Dermis blood vessel endothelial cell (primary cell): ENCODE measurements at regions not wholly inside any gene's neighbourhood (a gene's known extent, or its start where the extent isn't known, plus 50 kb on each side); places are given as distances from the start of the nearest gene placed in this dataset.
"Not testable (repeated sequence)": the region's sequence is repeated elsewhere in the genome, so short reads cannot be mapped to it uniquely, and the experiment has no call there.

ENCODE experiments used
- DNase-seq: peaks from one replicate; pipeline ENCODE4 v3.0.0; 2010

DNA sequence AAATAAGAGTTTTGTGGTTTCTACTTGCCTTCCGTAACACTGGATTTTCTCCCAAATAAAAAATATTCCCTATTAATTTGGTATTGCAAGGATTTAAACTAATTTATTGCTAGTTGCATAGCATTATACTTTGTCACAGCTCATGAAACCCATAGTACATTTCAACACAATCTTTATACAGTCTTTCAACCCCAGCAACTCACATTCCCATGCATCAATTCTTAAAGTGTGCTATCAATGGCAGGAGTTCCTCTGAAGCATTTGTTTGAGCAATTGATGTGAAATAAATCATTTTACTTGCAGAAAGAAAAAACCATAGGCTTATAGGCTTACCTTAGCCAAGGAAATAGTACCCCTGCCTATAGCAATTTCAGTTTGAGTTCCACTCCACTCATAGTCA, 251.9 kb downstream of the PAPSS1 start:
- no peak for DNase-seq

DNA sequence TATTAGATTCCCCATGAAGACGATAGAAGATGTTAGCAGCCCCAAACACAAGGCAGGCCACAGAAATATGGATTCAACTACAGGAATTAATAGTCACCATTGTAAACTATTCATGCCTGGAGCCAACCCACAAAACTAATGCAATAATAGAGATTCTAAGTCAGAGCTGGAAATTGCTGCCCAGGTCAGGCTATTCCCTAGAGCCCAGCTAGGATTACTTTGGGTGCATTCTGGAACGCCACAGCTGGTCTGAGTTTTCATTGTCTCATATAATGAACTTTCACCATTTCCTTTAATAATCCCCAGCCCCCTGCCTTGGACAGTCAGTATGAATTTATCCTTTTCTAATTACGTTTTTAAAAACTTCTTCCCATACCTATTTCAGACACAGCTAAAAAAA, 252.6 kb downstream of the PAPSS1 start:
- no peak for DNase-seq

DNA sequence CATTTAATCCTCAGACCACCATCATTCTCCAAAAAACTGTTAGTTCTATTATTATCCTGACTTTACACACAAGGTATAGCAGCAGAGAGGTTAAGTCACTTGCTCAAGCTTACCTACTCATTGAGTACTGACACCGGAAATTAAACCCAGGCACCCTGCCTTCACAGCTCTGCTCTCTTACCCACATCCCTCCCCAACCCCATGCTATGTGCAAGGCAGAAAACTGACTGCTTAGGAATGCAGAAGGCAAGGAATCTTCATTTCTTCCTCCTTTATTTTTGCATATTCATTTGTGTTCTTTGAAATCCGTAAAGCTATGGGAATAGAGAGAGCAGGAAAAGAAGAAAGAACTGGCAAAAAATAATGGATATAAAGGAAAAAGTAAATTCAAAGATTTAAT, 261.8 kb downstream of the PAPSS1 start:
- no peak for DNase-seq

DNA sequence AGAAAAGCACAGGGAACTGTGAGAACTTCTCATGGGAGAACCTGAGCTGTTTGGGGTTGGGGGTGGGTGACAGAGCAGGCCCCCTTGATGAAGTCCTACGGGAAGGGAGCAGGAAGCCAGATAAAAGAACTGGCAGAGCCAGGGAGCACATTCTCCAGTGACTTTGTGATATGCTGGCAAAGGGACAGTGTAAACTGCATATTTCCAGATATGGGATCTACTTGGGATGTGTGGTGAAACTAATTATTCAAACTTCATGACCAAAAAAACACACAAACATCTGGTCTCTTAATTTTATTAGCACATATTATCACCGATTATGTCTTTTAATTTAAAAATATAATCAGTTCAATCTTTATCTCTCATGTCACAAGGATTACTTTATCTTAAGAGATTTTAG, 266.0 kb downstream of the PAPSS1 start:
- no peak for DNase-seq

DNA sequence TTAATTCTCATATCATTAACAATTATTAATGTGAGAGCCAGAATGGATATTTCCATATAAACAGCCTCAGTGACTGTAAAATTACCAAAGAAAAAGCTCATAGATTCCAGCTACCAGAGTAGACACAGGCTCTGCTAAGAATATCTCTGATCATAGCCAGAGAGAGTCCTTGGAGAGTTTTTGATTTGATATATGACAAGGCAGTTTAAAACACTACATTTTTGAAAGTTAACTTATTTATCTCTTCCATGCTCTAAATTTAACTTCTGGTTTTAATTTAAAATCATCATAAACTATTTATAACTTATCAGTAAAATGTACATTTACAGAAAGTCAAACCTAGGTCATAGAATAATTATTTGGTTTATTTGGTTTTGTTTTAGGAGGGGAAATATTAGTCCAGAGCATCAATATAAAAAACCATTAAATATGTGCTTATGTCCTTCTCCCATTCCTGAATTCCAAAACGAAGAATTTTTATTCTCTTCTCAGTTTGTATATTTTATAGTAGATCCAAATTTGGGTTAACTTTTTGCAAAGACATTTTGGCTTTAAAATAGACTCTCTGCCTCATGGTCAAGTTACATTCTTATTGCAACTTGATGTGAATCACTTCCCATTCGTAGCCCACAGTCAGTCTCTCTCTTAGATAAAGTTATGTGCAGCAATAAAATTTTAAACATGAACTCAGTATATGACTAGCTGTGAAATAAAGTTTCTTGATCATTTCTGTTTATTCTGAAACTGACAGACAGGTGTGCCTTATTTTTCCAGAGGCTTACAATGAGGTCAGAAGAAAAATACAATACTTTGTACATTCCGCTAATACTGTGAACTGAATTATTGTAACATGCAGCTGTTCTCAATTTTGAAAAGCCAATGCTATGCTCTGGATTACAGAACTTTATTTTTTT, 267.1 kb downstream of the PAPSS1 start:
- DNase-seq, result no peak

DNA sequence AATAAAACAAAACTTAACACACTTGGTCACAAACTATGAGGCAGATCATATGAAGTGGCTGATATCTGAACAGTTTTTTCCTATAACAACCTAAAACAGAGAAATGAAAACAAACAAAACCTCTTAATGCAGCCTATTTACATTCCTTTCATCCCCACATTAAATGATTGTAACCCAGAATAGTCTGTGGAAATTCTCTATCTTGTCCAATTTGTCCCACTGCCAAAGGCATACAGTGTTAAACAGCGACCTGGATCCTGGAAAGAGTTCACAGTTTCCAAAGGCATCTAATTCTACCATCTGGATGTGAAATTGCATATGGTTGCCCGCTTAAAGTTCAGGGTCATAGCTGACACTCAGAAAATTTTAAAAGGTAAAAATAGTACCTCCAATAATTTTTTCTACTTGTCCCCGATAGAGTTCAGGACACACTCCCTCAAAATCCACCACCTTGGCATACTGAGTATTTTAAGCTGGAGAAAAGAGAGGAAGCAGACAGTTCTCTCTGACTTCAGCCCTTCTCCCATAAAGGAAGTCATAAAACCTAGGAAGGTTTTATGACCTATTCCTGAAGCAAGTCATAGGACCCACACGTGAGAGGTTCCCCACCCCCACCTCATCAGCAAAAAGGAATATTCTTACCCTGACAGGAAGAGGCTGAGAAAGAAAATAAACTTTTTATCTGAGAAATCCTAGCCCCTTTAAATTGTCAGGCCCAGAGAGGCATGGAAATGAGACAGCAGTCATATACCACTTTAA, 270.2 kb downstream of the PAPSS1 start:
- DNase-seq, result no peak

DNA sequence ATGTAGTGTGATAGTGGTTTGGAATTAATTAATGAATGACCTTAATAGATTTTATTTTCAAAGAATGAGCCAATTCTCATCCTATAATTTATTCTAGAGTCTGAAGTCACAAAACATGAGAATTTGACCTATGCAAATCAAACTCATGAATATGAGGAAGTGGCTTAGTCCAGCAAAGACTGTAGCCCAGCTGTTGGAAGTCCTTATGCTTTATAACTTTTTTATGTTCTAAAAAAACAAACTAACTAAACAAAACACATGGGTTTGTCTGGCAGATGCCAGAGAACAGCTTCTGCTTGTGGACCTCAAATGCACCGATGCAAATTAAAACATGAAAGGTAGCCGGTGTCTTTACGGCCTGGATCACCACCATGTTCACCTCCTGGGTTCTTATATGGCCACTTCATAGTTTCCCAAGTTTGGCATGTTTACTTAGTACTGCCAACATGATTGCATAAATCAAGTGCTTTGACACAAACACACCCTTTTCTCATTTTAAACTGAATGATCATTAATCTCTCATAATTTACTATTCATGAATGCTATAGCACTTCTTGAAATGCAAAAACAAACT, 277.4 kb downstream of the PAPSS1 start:
- no peak for DNase-seq

DNA sequence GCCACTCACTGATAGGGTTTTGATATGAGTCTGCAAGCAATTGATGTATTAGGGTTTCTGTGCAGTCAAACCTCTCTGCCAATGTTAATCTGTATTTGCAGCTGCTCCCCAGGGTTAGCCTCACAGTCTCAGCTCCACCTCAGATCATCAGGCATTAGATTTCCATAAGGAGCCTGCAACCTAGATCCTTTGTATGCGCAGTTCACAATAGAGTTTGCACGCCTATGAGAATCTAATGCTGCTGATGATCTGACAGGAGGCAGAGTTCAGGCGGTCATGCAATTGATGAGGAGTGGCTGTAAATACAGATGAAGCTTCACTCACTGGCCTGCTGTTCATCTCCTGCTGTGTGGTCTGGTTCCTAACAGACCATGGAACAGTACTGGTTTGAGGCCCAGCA, 280.6 kb downstream of the PAPSS1 start:
- no peak for DNase-seq

DNA sequence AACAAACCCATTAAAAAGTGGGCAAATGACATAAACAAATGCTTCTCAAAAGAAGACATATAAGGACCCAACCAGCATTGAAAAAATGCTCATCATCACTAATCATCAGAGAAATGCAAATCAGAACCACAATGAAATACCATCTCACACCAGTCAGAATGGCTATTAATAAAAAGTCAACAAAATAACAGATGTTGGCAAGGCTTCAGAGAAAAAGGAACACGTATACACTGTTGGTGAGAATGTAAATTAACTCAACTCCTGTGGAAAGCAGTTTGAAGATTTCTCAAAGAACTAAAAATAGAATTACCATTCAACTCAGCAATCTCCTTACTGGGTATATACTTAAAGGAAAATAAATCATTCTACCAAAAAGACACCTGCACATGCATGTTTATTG, 283.6 kb downstream of the PAPSS1 start:
- not testable (repeated sequence) for DNase-seq

DNA sequence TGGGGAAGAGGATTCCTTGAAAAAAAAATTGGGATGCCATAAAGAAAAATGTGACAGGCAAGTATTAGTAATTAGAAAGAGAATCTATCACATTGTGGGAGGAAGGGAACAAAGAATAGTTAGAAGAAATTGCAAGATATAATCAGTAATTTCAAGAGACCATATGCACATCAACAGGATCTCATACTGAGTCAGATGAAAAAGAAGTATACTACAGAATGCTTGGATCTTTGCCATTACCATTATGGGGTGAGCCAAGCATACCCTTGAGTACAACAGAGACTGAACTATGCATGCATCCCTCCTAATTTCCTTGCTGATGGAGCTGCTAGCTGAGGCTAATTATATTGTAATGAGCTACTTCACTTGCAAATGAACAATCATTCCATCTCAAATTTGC, 287.6 kb downstream of the PAPSS1 start:
- no peak for DNase-seq

DNA sequence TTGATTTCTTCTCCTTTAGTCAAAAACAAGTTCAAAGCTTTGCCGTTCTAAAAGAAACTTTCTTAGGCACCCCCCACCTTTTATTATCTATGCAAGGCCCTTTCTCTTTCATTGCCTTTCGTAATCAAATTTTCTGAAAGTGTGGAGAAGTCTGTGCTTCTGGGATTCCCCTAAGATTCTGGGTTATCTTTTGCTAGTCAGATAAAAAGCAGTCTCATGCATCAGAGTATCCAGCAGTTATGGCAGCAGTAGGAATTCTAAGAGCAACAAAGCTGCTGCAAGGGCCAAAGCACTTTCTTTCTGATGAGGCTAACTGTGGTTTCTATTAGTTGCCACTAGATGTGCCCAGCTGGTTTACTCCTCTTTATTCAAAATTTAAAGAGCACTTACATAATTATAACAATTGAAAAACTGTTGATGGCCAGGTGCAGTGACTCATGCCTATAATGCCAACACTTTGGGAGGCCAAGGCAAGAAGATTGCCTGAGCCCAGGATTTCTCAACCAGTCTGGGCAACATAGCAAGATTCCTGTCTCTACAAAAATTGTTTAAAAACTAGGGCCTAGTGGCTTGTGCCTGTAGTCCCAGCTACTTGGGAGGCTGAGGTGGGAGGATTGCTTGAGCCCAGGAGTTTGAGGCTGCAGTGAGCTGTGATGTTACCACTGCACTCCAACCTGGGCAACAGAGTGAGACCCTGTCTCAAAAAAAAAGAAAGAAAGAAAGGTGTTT, 296.2 kb downstream of the PAPSS1 start:
- no peak for DNase-seq

DNA sequence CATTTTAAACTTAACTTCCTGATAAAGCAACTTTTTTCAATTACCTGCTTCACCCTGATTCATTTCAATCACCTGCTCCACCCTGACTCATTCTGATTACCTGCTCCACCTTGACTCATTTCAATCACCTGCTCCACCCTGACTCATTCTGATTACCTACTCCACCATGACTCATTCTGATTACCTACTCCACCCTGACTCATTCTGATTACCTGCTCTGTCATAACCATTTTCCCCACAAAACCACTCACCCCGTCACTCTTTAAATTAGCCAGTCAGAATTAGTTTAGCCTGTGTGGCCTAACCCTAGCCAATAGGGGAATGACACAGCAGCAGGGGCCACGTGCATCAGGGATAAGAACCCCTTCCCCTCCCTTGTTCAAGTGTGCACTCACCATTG, 300.5 kb downstream of the PAPSS1 start:
- DNase-seq, result not testable (repeated sequence)

DNA sequence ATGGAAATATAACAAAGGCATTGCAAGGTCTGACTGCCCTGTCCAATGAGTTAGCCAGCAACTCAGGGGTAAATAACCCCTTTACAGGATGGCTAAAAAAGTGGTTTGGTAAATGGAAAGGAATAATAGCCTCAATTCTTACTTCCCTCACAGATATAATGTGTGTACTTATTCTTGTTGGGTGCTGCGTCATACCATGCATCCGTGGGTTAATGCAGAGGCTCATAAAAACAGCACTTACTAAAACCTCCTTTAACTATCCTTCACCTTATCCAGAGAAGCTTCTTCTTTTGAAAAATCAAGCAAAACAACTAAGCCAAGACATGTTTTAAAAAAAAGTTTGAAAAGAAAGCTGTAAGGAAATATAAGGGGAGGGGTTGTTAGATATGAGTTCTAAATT, 301.0 kb downstream of the PAPSS1 start:
- DNase-seq, result no peak

DNA sequence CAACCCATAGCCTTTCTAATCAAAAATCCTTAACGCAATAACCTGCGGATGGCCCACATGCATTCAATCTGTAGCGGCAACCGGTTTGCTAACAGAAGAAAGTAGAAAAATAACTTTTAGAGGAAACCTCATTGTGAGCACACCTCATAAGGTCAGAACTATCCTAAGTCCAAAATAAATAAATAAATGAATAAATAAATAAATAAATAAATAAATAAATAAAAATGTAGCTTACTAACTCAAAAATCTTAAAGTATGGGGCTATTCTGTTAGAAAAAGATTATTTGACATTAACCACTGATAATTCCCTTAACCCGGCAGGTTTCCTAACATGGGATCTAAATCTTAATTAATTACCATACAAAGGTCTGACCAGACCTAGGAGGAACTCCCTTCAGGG, 304.5 kb downstream of the PAPSS1 start:
- not testable (repeated sequence) for DNase-seq

DNA sequence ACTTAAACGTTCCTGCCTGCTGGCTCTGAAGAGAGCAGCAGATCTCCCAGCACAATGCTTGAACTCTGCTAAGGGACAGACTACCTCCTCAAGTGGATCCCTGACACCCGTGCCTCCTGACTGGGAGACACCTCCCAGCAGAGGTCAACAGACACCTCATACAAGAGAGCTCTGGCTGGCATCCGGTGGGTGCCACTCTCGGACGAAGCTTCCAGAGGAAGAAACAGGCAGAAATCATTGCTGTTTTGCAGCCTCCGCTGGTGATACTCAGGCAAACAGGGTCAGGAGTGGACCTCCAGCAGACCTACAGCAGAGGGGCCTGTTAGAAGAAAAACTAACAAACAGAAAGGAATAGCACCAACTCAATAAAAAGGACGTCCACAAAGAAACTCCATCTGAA, 310.2 kb downstream of the PAPSS1 start:
- DNase-seq, result not testable (repeated sequence)

DNA sequence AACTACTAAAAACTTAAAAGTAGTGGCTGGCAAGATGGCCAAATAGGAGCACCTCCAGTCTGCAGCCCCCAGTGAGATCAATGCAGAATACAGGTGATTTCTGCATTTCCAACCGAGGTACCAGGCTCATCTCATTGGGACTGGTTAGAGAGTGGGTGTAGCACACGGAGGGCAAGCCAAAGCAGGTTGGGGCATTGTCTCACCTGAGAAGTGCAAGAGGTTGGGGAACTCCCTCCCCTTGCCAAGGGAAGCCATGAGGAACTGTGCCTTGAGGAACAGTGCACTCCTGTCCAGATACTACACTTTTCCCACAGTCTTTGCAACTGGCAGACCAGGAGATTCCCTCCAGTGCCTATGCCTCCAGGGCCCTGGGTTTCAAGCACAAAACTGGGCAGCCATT, 311.1 kb downstream of the PAPSS1 start:
- DNase-seq, result no peak

DNA sequence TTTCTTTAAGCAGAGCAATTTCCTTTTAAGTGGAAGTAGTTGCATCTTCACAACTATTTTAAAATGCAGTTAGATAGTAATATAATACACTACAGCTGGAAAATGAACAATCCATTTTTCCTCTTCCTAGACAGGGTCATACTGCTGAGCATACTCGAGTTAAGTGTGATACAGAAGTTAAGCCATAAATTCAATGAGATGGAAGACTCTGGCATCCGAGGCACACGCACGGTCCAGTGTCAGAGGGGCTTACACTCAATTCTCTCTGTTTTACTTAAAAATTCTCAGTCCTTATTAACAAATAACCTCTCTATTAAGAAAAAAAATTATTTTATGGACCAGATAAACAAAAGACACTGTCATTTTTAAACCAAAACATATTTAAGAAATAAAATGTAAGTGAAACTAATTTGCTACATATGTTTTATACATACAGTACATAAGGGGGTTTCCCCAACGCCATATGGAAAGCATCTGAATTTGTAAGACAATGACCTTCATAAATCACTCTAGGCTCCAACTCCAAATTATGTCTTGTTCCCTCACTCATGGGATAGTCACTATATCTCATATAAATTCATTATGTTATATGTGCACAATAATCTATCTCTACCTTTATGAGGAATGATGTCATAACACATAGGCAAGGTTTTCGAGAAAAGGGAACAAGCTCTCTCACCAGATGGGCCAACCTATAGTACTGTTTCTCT, 315.3 kb downstream of the PAPSS1 start:
- no peak for DNase-seq

DNA sequence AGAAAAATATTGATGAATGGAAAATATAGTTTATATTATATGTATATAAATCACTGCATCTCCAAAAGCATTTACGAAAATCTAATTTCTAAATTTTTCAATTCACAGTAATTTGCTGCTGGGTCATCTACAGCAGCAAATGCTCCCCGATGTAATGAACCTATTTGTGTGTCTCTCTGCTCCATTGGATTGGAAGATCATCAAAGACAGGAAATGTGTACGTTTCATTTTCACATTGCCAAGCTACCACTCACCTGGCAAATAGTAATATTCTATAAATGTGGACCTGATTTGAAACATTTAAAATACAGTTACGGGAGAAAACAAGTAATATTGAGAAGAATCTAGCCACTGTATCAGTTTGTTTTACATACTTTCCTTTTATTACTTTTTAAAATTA, 317.7 kb downstream of the PAPSS1 start:
- DNase-seq, result no peak

DNA sequence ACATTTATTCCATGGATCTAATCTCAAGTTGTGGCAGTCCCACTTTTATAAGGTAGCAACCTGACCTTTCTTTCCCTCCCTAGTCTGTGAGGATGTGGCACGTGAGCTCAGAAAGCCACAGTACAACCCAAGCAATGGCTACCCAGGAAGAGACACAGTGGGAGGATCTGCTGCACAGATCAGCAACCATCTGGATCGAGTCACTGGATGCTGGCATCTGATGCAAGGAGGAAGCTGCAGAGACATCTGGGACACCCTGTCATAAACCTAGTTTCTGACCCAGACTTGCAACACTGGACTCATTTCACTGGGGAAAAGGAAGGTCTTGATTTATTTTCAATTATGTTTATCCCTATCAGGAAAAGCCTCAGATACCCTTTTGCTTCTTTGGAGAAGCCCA, 327.1 kb downstream of the PAPSS1 start:
- DNase-seq, result no peak

DNA sequence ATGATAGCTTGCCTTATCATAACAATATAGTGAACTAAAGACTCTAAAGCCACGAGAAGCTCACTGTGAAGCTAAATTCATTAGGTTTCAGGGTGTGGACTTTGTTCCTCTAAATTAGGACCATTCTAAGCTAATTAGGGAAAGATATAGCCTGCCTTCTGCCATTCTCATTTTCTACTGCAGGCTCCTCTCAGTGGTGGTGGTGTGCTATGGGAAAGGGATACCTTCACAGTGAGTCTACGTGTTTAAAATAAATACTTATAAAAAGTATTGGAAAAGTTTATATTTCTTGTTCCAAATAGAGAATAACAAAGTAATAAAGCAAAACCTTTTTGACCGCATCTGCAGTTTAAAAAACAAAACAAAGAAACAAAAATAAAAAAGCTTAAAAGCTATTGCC, 327.7 kb downstream of the PAPSS1 start:
- no peak for DNase-seq

DNA sequence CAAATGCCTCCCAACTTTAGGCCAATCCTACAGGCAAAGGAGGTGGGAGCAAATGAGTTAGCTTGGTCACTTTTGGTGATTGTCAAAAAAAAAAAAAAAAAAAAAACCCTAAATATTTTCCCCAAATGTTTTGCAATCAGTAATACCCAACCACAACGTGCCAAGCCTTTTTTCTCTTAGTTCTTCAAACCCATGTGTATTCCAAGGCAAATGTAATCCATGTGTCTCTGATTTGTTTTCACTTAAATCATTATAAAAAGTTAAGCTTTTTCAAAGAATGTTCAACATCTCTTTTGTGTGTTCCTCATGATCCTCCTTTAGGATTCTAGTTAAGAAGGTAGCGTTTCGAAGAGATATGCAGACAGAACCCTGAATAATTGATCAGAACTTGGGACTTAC, 328.4 kb downstream of the PAPSS1 start:
- no peak for DNase-seq

DNA sequence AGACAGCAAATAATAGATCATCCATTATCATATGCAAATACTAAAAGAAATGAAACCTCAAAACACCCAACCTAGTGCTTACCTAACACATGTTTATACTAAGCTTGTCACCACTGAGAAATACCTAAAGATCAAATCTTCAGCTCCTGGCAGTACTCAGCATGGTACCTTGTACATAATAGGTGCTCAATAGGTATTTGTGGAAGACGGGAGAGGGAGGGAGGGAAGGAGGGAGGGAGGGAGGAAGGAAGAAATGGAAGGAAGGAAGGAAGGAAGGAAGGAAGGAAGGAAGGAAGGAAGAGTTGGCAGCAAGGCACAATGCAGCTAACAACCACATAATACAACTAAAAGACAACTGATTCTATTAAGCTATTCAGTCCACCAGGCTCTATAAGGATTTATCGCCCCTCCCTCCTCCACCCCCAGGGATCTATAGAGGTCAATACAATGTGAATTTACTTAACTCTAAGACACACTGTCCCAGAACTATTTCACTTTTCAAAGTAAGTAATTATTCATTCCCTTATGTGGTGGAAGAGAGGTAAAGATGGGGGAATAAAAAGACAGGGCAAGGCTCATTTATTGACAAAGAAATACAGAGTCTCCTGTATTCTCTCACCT, 328.9 kb downstream of the PAPSS1 start:
- no peak for DNase-seq
